Esophagus muscularis mucosa (tissue), 4 donors: ENCODE measurements at regions not wholly inside any gene's neighbourhood (a gene's known extent, or its start where the extent isn't known, plus 50 kb on each side); places are given as distances from the start of the nearest gene placed in this dataset.

ENCODE experiments used
- DNase-seq: peaks from one replicate; pipeline ENCODE4 v3.0.0-alpha.2; 2017; ENCODE audit errors: extremely low spot score
- H3K27ac ChIP-seq, 4 donors: fragments of 200-600 bp; sonication (generic); replicated peaks in 1 of 4; 1 replicate in 3 of 4; 2 replicates in 1 of 4; pipeline ENCODE4 v1.5.1; 2016 to 2019; ENCODE audit warnings: mild to moderate bottlenecking in 1 of 4
- H3K27me3 ChIP-seq, 4 donors: fragments of 200-600 bp; sonication (generic); one replicate each; pipeline versions ENCODE4 v1.5.1 to v1.6.0; 2016 to 2019
- H3K36me3 ChIP-seq, 4 donors: fragments of 200-600 bp; sonication (generic); one replicate each; pipeline ENCODE4 v1.5.1; 2016 to 2019
- H3K4me1 ChIP-seq, 4 donors: fragments of 200-600 bp; sonication (generic); one replicate each; pipeline ENCODE4 v1.5.1; 2016 to 2019
- H3K4me3 ChIP-seq, 4 donors: fragments of 200-600 bp; sonication (generic); 1 replicate in 2 of 4; 2 replicates in 2 of 4; pipeline ENCODE4 v1.5.1; 2016 to 2019; ENCODE audit warnings: mild to moderate bottlenecking in 4 of 4, moderate library complexity in 1 of 4
- H3K9me3 ChIP-seq, 4 donors: fragments of 200-600 bp; sonication (generic); 1 replicate in 3 of 4; 2 replicates in 1 of 4; pipeline ENCODE4 v1.5.1; 2016 to 2019
- CTCF ChIP-seq, 3 experiments: fragments of 200-600 bp in 2 of 3; fragments of 450-650 bp in 1 of 3; sonication (generic) in 2 of 3; IDR thresholded peaks; one replicate each; pipeline ENCODE4 v1.5.1; 2017 to 2019; ENCODE audit warnings: antibody characterized with exemption in 3 of 3, mild to moderate bottlenecking in 2 of 3, moderate library complexity in 1 of 3
- EP300 ChIP-seq: sonication (generic); formaldehyde crosslinking; IDR thresholded peaks from one replicate; pipeline ENCODE4 v1.6.1; 2017; ENCODE audit warnings: antibody characterized with exemption
- POLR2A ChIP-seq: fragments of 450-650 bp; IDR thresholded peaks from one replicate; pipeline ENCODE4 v1.6.1; 2017; ENCODE audit warnings: antibody characterized with exemption, moderate library complexity, mild to moderate bottlenecking, low read depth
- POLR2AphosphoS5 ChIP-seq, 2 donors: sonication (generic); formaldehyde crosslinking; IDR thresholded peaks; one replicate each; pipeline ENCODE4 v1.6.1; 2017; ENCODE audit warnings: antibody characterized with exemption in 2 of 2
- WGBS: methylation state at CpG from one replicate; pipeline ENCODE4 v1.1.5; 2018; 5-methylcytosine and 5-hydroxymethylcytosine counted together
- intact Hi-C: fragments of 100-400 bp; cut with DNase I; formaldehyde crosslinking; loops from one replicate; pipeline ENCODE4 v1.15.1; 2023

- Histone ChIP-seq H3K4me1 (no peaks in the 10 kb centered on the region), H3K9me3 (peaks cover 0 to 24% (median 11%) of the 10 kb centered on the region in 4 donors), H3K36me3 (no peaks in the 10 kb centered on the region), H3K27ac (no peak overlapping the region), H3K27me3 (peaks cover 0 to 4% (median 0%) of the 10 kb centered on the region in 4 donors), H3K4me3 (no peak overlapping the region)
- intact Hi-C loops = no loop called here
- WGBS = 100% methylated on average over 1 of the region's 1 CpG
- TF ChIP-seq POLR2A (no peak), POLR2AphosphoS5 (IDR thresholded peaks at IDR 0.05) (no peak), CTCF (IDR thresholded peaks at IDR 0.05) (no peak), EP300 (no peak)
- no peak for DNase-seq
These were observed 606.6 kb upstream of the CADM1 start for GRCh38 chr11:116110802-116111201.

DNA sequence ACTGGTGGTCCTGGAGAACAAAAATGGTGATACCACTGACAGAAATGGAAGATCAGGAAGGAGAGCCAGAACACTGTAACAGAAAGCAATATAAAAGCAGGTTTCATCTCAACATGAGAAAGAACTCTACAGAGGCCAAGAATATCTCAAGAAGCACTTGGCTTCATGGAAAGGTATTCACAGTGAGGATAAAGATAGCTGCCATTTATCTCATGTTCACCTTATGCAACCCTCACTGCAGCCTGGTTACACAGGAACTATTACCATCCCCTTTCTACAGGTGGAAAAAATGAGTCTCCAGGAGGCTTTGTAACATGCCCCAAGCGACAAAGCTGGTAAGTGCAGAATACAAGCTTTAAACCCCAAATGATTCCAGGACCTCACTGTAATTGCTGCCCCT, 606.1 kb upstream of the CADM1 start:
- no peaks in the 10 kb centered on the region for H3K36me3 ChIP-seq
- WGBS = 67% methylated on average over 1 of the region's 1 CpG
- no peak overlapping the region for H3K4me3 ChIP-seq
- peaks cover 0 to 24% (median 11%) of the 10 kb centered on the region in 4 donors for H3K9me3 ChIP-seq
- H3K27me3 ChIP-seq = peaks cover 0 to 4% (median 0%) of the 10 kb centered on the region in 4 donors
- no peaks in the 10 kb centered on the region for H3K4me1 ChIP-seq
- DNase-seq = no peak
- intact Hi-C loops = no loop called here
- no peak overlapping the region for H3K27ac ChIP-seq
- TF ChIP-seq POLR2A = no peak
- TF ChIP-seq EP300 = no peak
- TF ChIP-seq CTCF (IDR thresholded peaks at IDR 0.05) = no peak
- TF ChIP-seq POLR2AphosphoS5 (IDR thresholded peaks at IDR 0.05) = no peak

DNA sequence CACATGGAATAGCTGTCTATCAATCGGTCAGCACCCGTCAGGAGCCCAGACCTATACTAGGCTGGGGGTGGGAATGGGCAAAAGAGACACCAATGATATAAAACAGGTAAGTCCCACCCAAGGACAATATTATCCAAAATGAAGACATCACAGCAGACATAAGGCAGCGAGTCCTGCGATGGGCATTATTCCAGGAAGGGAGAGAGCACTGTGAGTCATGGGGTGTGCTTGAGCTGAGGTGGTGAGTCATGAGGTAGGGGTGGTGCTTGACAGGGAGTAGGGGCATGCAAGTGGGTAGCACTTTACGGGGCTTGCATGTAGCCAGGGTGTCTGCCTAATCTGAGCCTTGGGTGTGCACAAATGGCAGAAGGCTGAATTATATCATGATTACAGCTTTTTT, 605.0 kb upstream of the CADM1 start:
- Histone ChIP-seq H3K36me3 (no peaks in the 10 kb centered on the region), H3K27me3 (peaks cover 0 to 4% (median 0%) of the 10 kb centered on the region in 4 donors), H3K9me3 (peaks cover 0 to 20% (median 11%) of the 10 kb centered on the region in 4 donors), H3K27ac (no peak overlapping the region), H3K4me3 (no peak overlapping the region), H3K4me1 (no peaks in the 10 kb centered on the region)
- WGBS = 81% methylated on average over 5 of the region's 5 CpGs
- TF ChIP-seq POLR2AphosphoS5 (IDR thresholded peaks at IDR 0.05) = no peak
- no peak for TF ChIP-seq EP300
- DNase-seq = no peak
- intact Hi-C loops = no loop called here

DNA sequence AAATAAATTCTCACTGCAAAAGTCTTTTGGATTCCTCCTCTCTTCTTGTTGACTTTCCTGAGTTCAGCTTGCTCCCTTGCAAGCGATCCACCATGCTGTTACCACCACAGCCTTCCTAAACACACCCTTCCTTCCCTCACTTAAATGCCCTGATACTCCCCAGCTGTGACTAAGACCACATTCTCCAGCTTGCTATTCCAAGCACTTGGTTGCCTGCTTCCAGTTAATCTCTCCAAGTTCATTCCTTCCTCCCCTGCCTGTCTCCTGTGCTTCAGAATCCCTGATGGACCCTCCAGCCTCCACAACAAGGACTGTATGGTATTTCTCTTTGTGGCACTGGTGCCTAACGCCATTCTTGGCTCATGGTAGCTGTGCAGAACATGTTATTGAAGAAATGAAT, 603.9 kb upstream of the CADM1 start:
- WGBS = 70% methylated on average over 2 of the region's 2 CpGs
- no peak for TF ChIP-seq POLR2A
- no peak for TF ChIP-seq CTCF (IDR thresholded peaks at IDR 0.05)
- TF ChIP-seq EP300 = no peak
- no peak for TF ChIP-seq POLR2AphosphoS5 (IDR thresholded peaks at IDR 0.05)
- no peaks in the 10 kb centered on the region for H3K36me3 ChIP-seq
- no peak overlapping the region for H3K27ac ChIP-seq
- H3K9me3 ChIP-seq = peaks cover 0 to 10% (median 3%) of the 10 kb centered on the region in 4 donors
- no peak overlapping the region for H3K4me3 ChIP-seq
- no peaks in the 10 kb centered on the region for H3K4me1 ChIP-seq
- intact Hi-C loops = no loop called here
- H3K27me3 ChIP-seq = no peaks in the 10 kb centered on the region
- DNase-seq = no peak

- H3K27me3 ChIP-seq = no peaks in the 10 kb centered on the region
- H3K36me3 ChIP-seq = no peaks in the 10 kb centered on the region
- H3K27ac ChIP-seq = no peak overlapping the region
- TF ChIP-seq CTCF (IDR thresholded peaks at IDR 0.05) = no peak
- no peak for TF ChIP-seq EP300
- no peak for TF ChIP-seq POLR2AphosphoS5 (IDR thresholded peaks at IDR 0.05)
- TF ChIP-seq POLR2A = no peak
- peaks cover 0 to under 1% (median 0%) of the 10 kb centered on the region in 4 donors for H3K9me3 ChIP-seq
- no peak overlapping the region for H3K4me3 ChIP-seq
- no peaks in the 10 kb centered on the region for H3K4me1 ChIP-seq
- 88% methylated on average over 3 of the region's 3 CpGs for WGBS
- no peak for DNase-seq
- intact Hi-C loops = no loop called here
These were observed 603.0 kb upstream of the CADM1 start for GRCh38 chr11:116107229-116107628.
